Sigmoid colon (tissue), 6 donors: ENCODE measurements at regions not wholly inside any gene's neighbourhood (a gene's known extent, or its start where the extent isn't known, plus 50 kb on each side); places are given as distances from the start of the nearest gene placed in this dataset.

Source experiments
- DNase-seq: peaks from one replicate; pipeline ENCODE4 v3.0.0-alpha.2; 2019
- H3K27ac ChIP-seq, 4 donors: fragments of 200-600 bp; sonication (generic); one replicate each; pipeline ENCODE4 v1.5.1; 2016 to 2019; ENCODE audit warnings: mild to moderate bottlenecking in 1 of 4
- H3K27me3 ChIP-seq, 3 donors: fragments of 200-600 bp; sonication (generic); one replicate each; pipeline ENCODE4 v1.5.1; 2019; ENCODE audit warnings: mild to moderate bottlenecking in 1 of 3
- H3K36me3 ChIP-seq, 4 donors: fragments of 200-600 bp; sonication (generic); one replicate each; pipeline ENCODE4 v1.5.1; 2016 to 2019
- H3K4me1 ChIP-seq, 4 donors: fragments of 200-600 bp; sonication (generic); one replicate each; pipeline ENCODE4 v1.5.1; 2017 to 2019
- H3K4me3 ChIP-seq, 4 donors: fragments of 200-600 bp; sonication (generic); one replicate each; pipeline ENCODE4 v1.5.1; 2017 to 2019; ENCODE audit warnings: mild to moderate bottlenecking in 2 of 4, moderate library complexity in 1 of 4
- H3K9me3 ChIP-seq, 4 donors: fragments of 200-600 bp in 3 of 4; sonication (generic) in 3 of 4; one replicate each; pipeline versions ENCODE4 v1.5.1 to v1.6.1; 2013 to 2019
- EP300 ChIP-seq, 4 donors: sonication (generic); formaldehyde crosslinking; IDR thresholded peaks; one replicate each; pipeline ENCODE4 v1.6.1; 2017; ENCODE audit warnings: antibody characterized with exemption in 4 of 4
- POLR2A ChIP-seq, 2 donors: fragments of 450-650 bp; IDR thresholded peaks; one replicate each; pipeline ENCODE4 v1.6.1; 2016; ENCODE audit warnings: antibody characterized with exemption in 2 of 2, mild to moderate bottlenecking in 2 of 2, moderate library complexity in 2 of 2
- POLR2AphosphoS5 ChIP-seq, 4 donors: sonication (generic); formaldehyde crosslinking; IDR thresholded peaks; one replicate each; pipeline ENCODE4 v1.6.1; 2017; ENCODE audit warnings: antibody characterized with exemption in 4 of 4
- WGBS, 2 donors: extraction: QIAGEN DNeasy Blood & Tissue Kit; methylation state at CpG; one replicate each; pipeline ENCODE4 v1.1.7; 2013; 5-methylcytosine and 5-hydroxymethylcytosine counted together
- intact Hi-C: fragments of 100-400 bp; cut with DNase I; formaldehyde crosslinking; loops from one replicate; pipeline ENCODE4 v1.15.1; 2023
- TF ChIP-seq, protein P1 (sequence below), 4 experiments: fragments of 450-650 bp in 3 of 4; fragments of 200-600 bp in 1 of 4; IDR thresholded peaks; one replicate each; pipeline ENCODE4 v1.5.1; 2016 to 2019; ENCODE audit warnings: antibody characterized with exemption in 4 of 4, mild to moderate bottlenecking in 3 of 4, moderate library complexity in 2 of 4
- donor health status: healthy with polysubstance abuse.
- donor health status: healthy.

GRCh38 chr10:43715334-43715733, 66.7 kb upstream of the ZNF32 start:
- Histone ChIP-seq H3K4me1 (no peaks in the 10 kb centered on the region), H3K27me3 (no peaks in the 10 kb centered on the region), H3K27ac (no peak overlapping the region), H3K9me3 (no peaks in the 10 kb centered on the region), H3K4me3 (no peak overlapping the region), H3K36me3 (no peaks in the 10 kb centered on the region)
- WGBS, 2 donors: 62 to 81% methylated on average over 3 of the region's 3 CpGs
- intact Hi-C loops: no loop called here
- no peak for DNase-seq
- no peak for TF ChIP-seq POLR2AphosphoS5 (IDR thresholded peaks at IDR 0.05)
- TF ChIP-seq POLR2A (IDR thresholded peaks at IDR 0.05): no peak
- TF ChIP-seq, protein P1, sequence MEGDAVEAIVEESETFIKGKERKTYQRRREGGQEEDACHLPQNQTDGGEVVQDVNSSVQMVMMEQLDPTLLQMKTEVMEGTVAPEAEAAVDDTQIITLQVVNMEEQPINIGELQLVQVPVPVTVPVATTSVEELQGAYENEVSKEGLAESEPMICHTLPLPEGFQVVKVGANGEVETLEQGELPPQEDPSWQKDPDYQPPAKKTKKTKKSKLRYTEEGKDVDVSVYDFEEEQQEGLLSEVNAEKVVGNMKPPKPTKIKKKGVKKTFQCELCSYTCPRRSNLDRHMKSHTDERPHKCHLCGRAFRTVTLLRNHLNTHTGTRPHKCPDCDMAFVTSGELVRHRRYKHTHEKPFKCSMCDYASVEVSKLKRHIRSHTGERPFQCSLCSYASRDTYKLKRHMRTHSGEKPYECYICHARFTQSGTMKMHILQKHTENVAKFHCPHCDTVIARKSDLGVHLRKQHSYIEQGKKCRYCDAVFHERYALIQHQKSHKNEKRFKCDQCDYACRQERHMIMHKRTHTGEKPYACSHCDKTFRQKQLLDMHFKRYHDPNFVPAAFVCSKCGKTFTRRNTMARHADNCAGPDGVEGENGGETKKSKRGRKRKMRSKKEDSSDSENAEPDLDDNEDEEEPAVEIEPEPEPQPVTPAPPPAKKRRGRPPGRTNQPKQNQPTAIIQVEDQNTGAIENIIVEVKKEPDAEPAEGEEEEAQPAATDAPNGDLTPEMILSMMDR (IDR thresholded peaks at IDR 0.05): no peak
- no peak for TF ChIP-seq EP300 (IDR thresholded peaks at IDR 0.05)

DNA sequence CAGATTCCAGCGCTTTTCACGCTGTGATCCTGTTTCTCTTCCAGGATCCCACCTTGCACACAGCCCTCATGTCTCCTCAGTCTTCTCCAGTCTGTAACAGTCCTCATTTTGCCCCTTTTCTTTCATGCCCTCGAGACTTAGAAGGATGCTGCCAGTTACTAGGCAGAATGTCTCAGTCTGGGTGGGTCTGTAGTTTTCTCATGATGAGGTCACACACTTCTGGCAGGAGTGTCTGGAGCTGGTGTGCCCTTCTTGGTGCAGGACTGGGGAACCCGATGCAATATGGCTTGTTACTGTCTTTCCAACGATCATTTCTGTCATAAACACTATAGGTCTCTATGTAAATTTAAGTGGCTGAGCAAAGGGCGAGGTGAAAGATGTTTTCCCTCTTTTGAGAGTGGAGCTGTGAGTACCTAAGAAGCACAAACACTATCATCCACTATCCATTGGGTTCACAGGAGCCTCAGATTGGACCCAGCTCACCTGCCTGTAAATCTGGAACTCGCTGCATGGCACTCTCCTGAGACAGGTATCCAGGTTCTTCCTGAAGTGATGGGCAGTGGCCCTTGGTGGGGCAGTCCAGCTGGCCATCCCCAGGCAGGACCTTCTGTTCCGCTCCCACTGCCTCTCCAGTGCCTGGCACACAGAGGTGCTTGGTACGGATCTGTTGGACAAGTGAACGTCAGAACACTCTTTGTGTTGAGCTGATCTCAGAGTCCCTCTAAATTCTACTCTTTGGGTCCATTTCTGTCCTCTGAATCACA, 64.3 kb upstream of the ZNF32 start:
- H3K4me1 ChIP-seq: peaks cover 0 to 6% (median 2%) of the 10 kb centered on the region in 4 donors
- intact Hi-C loops: no loop called here
- WGBS, 2 donors: 73 to 84% methylated on average over 10 of the region's 10 CpGs
- DNase-seq: no peak
- H3K4me3 ChIP-seq: no peak overlapping the region
- no peaks in the 10 kb centered on the region for H3K36me3 ChIP-seq
- no peak for TF ChIP-seq POLR2A (IDR thresholded peaks at IDR 0.05)
- TF ChIP-seq EP300 (IDR thresholded peaks at IDR 0.05): no peak
- TF ChIP-seq, protein P1 (IDR thresholded peaks at IDR 0.05): no peak
- TF ChIP-seq POLR2AphosphoS5 (IDR thresholded peaks at IDR 0.05): no peak
- no peak overlapping the region for H3K27ac ChIP-seq
- H3K27me3 ChIP-seq: no peaks in the 10 kb centered on the region
- H3K9me3 ChIP-seq: no peaks in the 10 kb centered on the region

- intact Hi-C loops: no loop called here
- Histone ChIP-seq H3K27me3 (no peaks in the 10 kb centered on the region), H3K9me3 (no peaks in the 10 kb centered on the region), H3K4me3 (no peak overlapping the region), H3K36me3 (no peaks in the 10 kb centered on the region), H3K27ac (no peak overlapping the region), H3K4me1 (peaks cover 0 to 7% (median 2%) of the 10 kb centered on the region in 4 donors)
- 78 to 83% methylated on average over 7 of the region's 7 CpGs for WGBS, 2 donors
- no peak for DNase-seq
- TF ChIP-seq EP300 (IDR thresholded peaks at IDR 0.05) (no peak), POLR2A (IDR thresholded peaks at IDR 0.05) (no peak), POLR2AphosphoS5 (IDR thresholded peaks at IDR 0.05) (no peak)
- TF ChIP-seq, protein P1 (IDR thresholded peaks at IDR 0.05): no peak
Observed at GRCh38 chr10:43710772-43711471, 62.2 kb upstream of the ZNF32 start.

GRCh38 chr10:43708262-43708661, 59.6 kb upstream of the ZNF32 start:
- peaks cover 0 to 7% (median 2%) of the 10 kb centered on the region in 4 donors for H3K4me1 ChIP-seq
- no peak for DNase-seq
- H3K27ac ChIP-seq: peak overlapping the region in 2 of 4 donors; percentile 11 to 20
- no peaks in the 10 kb centered on the region for H3K9me3 ChIP-seq
- 12 to 49% methylated on average over 3 of the region's 3 CpGs for WGBS, 2 donors
- no peaks in the 10 kb centered on the region for H3K27me3 ChIP-seq
- intact Hi-C loops: no loop called here
- no peak overlapping the region for H3K4me3 ChIP-seq
- TF ChIP-seq, protein P1 (IDR thresholded peaks at IDR 0.05): no peak
- TF ChIP-seq EP300 (IDR thresholded peaks at IDR 0.05) (no peak), POLR2AphosphoS5 (IDR thresholded peaks at IDR 0.05) (no peak), POLR2A (IDR thresholded peaks at IDR 0.05) (no peak)
- H3K36me3 ChIP-seq: no peaks in the 10 kb centered on the region
